GM21381 (cell line): ENCODE measurements at regions not wholly inside any gene's neighbourhood (a gene's known extent, or its start where the extent isn't known, plus 50 kb on each side); places are given as distances from the start of the nearest gene placed in this dataset.
"Not testable (repeated sequence)": the region's sequence is repeated elsewhere in the genome, so short reads cannot be mapped to it uniquely, and the experiment has no call there.

Source experiments
- ATAC-seq: cut with Tn5 transposase; IDR thresholded peaks from one replicate; pipeline ENCODE4 v1.9.1; 2021; ENCODE audit warnings: mild to moderate bottlenecking, moderate library complexity; ENCODE audit not compliant: unreplicated experiment

- ATAC-seq, result no peak
These were observed 111.7 kb downstream of the RTP5 start for GRCh38 chr2:241981076-241981700.

DNA sequence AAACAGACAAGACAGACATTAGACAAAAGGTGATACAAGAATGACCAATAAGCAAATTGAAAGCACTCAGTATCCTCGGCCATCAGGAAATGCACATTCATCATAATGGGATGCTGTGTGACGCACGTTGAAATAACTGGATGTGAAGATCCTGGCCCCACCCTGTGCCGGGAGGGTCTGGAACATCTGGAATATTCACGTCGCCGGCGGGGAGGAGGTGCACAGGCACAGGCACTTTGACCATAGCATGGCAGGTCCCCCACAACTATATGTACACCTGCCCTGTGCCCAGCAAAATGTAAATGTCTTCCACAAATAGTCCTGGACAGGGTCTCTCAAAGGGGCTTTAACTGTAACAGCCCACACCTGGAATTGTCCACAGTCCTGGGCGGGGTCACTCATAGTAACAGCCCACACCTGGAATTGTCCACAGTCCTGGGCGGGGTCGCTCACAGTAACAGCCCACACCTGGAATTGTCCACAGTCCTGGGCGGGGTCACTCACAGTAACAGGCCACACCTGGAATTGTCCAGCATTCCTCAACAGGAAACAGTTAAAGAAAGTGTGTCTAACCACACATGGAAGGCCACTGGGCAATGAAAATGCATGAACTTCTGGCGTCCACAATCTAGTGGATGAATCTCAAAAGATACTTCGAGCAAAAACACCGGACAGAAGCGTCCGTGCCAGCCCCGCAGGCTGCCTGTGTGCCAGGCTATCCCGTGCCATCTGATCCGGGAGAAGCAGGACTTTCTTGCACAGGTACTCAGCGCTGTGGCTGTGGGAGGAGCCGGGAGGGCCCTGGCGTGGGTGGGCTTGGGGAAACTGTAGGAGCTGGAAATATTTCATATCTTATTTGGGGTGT, 113.4 kb downstream of the RTP5 start:
- ATAC-seq, result no peak

- no peak for ATAC-seq
These were observed 114.2 kb downstream of the RTP5 start for GRCh38 chr2:241983571-241984270.

DNA sequence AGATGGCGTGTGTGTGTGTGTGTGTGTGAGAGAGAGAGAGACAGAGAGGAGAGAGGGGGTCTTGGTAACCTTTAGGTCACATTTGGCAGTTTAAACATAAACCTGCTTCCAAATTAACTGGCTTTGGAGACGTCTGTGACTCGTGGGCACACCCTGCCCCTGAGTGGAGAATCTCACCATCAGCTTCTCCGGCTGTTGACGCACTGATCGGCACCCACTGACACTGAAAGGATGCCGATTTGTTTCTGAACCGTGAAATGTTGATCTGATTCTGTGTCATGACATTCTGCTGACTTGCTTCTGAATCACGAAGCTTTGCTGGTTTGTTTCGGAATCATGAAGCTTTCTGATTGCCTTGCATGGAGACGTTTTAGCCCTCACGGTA, 114.7 kb downstream of the RTP5 start:
- no peak for ATAC-seq

- no peak for ATAC-seq
These were observed 115.1 kb downstream of the RTP5 start for GRCh38 chr2:241984658-241985057.

DNA sequence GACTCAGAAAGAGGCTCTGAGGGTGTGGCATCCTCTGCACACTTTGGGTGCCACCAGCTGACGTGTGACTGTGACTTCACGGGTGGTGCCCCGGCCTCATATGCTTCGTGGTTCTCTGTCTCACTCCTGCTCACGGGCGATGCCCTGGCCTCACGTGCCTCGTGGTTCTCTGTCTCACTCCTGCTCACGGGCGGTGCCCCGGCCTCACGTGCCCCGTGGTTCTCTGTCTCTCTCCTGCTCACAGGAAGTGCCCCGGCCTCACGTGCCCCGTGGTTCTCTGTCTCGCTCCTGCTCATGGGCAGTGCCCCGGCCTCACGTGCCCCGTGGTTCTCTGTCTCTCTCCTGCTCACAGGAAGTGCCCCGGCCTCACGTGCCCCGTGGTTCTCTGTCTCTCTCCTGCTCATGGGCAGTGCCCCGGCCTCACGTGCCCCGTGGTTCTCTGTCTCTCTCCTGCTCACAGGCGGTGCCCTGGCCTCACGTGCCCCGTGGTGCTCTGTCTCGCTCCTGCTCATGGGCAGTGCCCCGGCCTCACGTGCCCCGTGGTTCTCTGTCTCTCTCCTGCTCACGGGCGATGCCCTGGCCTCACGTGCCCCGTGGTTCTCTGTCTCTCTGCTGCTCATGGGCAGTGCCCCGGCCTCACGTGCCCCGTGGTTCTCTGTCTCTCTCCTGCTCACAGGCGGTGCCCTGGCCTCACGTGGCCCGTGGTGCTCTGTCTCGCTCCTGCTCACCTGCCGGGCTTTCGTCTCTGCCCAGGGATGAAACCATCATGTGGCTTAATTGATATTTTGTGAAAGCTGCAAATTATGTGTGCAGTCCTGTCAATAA, 115.8 kb downstream of the RTP5 start:
- ATAC-seq, result not testable (repeated sequence)

- ATAC-seq, result no peak
These were observed 116.4 kb downstream of the RTP5 start for GRCh38 chr2:241985986-241986329.

- no peak for ATAC-seq
These were observed 117.5 kb downstream of the RTP5 start for GRCh38 chr2:241986836-241987641.

DNA sequence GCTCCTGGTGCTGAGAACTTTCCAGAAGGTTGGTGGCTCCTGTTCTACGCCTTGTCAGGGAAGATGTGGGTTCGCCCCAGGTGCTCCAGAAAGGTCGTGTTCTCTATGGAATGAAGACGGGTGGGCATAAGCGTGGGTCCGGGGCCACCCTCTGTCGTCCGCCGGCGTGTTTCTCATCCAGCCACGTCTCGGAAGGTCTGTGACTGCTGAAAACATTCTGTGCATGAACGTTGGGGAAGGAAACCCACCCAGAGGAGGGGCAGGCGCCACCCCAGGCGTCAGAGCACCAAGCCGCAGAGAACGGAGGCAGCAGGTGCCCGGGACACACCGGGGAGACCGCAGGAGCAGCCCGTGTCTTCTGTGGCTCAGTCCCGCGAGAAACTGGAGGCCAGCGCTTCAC, 118.2 kb downstream of the RTP5 start:
- no peak for ATAC-seq

- ATAC-seq, result no peak
These were observed 118.6 kb downstream of the RTP5 start for GRCh38 chr2:241988146-241988545.

GRCh38 chr2:241989074-241989473, 119.5 kb downstream of the RTP5 start:
- no peak for ATAC-seq

DNA sequence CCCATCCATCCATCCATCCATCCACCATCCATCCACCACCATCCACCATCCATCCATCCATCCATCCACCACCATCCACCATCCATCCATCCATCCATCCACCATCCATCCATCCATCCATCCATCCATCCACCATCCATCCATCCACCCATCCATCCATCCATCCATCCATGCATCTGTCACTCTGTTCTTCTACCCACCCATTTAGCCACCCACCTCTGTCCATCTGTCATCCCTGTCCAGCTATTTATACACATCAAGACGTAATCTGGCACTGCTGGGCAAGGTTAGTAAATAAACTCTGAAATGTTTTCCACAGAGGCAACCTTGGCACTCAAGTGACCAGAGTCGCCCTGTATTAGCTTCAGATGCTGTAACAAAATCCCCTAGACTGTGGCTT, 120.9 kb downstream of the RTP5 start:
- no peak for ATAC-seq

DNA sequence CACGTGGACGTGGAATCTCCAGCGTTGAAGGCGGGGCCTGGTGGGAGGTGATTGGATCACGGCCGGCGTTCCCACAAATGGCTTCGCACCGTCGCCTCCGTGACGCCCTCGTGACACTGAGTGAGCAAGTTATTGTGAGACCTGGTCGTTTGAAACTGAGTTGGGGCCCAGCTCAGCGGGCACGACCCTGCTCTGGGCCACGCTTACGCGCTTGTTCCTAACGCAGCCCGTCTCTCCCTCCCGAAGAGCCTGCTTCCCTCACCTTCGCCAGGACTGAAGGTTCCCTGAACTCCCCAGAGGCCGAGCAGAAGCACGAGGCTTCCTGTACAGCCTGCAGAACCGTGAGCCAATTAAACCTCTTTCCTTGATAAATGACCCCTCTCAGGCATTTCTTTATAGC, 121.8 kb downstream of the RTP5 start:
- ATAC-seq, result no peak

GRCh38 chr2:241992753-241993152, 123.2 kb downstream of the RTP5 start:
- no peak for ATAC-seq

DNA sequence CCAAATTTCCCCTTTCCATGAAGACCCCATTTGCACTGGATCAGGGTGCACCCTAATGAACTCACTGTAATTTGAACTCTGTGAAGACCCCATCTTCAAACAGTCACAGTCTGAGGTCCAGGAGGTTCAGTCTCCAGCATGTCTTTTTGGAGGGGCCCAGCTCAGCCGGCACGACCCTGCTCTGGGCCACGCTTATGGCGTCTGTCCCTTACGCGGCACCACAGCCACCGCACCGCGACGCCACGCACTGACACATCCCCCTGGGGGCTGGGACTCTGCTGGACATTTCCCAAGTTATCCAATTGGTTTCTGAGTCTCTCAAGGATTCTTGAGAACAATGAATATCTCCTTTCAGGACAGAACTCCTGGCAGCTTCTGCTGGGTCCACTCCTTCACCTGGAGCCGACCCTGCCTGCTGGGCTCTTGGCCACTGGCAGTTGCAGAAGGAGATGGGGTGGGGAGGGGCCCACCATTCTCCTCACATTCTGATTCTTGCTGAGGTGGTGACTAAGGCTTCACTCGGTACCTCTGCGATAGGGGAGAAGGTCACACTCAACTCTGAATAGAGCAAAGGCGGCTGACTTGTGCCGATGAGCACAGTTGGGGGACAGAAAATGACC, 124.0 kb downstream of the RTP5 start:
- no peak for ATAC-seq

DNA sequence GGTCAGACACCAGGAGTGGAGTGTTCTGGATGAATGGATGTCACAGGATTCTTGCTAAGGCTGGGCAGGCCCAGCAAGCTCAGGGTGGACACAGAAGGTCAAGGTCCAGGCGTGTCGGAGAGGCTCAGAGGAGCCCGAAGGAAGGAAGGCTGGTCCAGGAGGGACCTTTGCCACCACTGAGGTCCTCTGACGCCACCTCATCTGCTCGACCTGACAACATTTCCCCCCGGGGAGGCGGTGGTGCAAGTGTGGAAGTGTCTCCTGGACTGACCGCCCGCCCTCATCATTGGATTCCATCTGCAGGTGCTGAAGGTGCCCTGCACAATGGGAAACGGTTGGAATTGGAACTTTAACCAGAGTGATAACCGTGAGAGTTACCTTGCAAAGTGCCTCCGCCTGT, 124.6 kb downstream of the RTP5 start:
- no peak for ATAC-seq

GRCh38 chr2:241994556-241995213, 125.2 kb downstream of the RTP5 start:
- ATAC-seq, result no peak

DNA sequence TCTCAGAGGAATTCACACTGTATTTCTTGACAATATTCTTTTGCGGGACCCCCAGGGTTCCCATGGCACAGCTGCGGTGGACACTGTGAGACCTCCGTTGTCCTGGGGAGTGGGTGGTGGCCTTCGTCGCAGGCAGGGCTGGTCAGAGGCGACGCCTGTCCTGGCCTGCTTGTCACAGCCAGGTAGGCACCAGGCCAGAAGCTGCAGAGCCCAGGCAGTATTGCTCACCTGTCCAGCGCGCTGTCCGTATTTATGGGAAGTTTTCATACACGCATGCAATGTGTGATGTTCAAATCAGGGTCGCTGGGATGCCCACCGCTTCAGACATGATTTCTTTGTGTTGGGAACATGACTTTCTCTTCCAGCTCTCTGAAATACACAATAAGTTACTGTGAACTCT, 126.6 kb downstream of the RTP5 start:
- no peak for ATAC-seq

DNA sequence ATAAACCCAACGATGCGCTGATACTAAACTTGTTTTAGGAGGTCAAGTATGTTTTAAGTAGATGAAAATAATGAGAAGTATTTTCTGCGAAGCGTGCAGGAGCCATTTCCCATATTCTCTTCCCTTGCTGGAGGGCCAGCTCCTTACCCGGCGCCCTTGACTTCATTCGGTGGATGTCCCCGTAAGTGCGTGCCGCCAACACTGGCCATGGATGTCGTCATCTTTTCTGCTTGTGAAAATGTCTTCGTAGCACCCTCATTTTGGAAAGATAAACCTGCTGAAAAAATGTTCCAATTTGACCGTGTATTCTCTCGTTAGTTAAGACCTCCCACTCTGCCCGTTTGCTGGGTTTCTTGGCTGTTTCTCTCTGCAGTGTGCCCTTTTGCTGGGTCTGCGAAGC, 127.5 kb downstream of the RTP5 start:
- no peak for ATAC-seq
